Loucy (cell line): ENCODE measurements at regions not wholly inside any gene's neighbourhood (a gene's known extent, or its start where the extent isn't known, plus 50 kb on each side); places are given as distances from the start of the nearest gene placed in this dataset.

Experiments used
- EZH2phosphoT487 ChIP-seq: fragments of 200-600 bp; IDR thresholded peaks from 2 replicates; pipeline ENCODE4 v1.6.1; 2018; ENCODE audit warnings: antibody characterized with exemption, mild to moderate bottlenecking, moderate library complexity, borderline replicate concordance
- TF ChIP-seq, protein P1 (sequence below): fragments of 200-600 bp; sonication (generic); conservative IDR thresholded peaks from 2 replicates; pipeline ENCODE4 v1.5.1; 2014; ENCODE audit warnings: mild to moderate bottlenecking, antibody characterized with exemption, low read length

DNA sequence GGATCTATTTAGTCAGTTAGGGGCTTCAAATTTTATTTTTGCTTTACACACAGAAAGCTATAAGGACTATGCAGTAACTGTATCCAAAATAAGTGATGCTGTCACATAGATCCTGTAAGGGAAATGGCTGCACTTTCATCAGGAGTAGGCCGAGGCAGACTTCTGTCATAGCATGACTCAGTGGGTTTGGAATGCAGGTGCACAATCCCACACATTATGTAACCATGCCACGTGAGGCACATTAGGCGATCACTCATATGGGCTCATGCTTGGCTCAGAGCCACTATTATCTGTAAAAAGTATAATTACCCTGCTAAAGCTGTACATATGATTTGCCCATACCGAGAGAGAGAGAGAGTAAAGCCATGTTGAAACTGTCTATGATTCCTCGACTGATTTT lies 1189.4 kb upstream of the EYS start:
- TF ChIP-seq, protein P1, sequence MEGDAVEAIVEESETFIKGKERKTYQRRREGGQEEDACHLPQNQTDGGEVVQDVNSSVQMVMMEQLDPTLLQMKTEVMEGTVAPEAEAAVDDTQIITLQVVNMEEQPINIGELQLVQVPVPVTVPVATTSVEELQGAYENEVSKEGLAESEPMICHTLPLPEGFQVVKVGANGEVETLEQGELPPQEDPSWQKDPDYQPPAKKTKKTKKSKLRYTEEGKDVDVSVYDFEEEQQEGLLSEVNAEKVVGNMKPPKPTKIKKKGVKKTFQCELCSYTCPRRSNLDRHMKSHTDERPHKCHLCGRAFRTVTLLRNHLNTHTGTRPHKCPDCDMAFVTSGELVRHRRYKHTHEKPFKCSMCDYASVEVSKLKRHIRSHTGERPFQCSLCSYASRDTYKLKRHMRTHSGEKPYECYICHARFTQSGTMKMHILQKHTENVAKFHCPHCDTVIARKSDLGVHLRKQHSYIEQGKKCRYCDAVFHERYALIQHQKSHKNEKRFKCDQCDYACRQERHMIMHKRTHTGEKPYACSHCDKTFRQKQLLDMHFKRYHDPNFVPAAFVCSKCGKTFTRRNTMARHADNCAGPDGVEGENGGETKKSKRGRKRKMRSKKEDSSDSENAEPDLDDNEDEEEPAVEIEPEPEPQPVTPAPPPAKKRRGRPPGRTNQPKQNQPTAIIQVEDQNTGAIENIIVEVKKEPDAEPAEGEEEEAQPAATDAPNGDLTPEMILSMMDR, result no peak
- TF ChIP-seq EZH2phosphoT487, result no peak
